Iris pigment epithelial cell (primary cell): ENCODE measurements at regions not wholly inside any gene's neighbourhood (a gene's known extent, or its start where the extent isn't known, plus 50 kb on each side); places are given as distances from the start of the nearest gene placed in this dataset.

ENCODE experiments used
- DNase-seq: peaks from one replicate; pipeline ENCODE4 v3.0.0-alpha.2; 2011; ENCODE audit warnings: low read depth

DNA sequence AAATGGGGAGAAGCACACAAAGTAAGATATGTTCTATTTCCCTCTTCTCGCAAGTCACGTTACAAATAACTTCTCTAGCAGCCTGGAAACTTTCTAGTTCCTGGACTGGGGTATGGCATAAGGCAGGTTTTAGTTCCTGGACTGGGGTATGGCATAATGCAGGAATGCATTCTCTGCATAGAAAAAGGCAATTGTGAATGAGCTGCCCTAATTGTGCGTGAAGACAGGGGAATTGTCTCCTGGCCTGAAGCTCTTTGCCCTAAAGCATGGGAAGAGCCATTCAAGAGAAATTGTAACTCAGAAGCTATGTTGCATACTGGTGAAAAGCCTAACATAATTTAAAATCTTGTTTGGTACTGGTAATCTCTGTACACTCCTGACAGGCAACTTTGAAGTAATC is 54.3 kb upstream of the CBLB start:
- no peak for DNase-seq

DNA sequence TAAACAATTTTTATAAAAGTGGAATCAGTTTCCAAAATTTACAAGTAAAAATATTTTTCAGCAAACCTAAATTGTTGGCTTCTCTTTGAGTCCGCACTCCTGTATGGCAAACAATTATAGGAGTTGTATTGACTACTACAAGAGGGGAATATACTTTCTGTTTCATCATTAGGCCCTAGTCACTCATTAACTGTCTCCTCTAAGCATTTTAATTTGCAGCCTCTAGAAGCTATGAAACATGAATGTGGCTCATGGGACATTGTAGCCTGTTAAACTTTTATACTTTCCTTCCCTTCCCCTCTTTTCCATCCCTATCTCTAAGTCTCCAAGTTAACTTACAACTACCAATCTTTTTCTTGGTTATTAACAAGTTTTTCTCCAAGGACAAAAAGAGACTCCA is 58.9 kb upstream of the CBLB start:
- DNase-seq, result no peak

DNA sequence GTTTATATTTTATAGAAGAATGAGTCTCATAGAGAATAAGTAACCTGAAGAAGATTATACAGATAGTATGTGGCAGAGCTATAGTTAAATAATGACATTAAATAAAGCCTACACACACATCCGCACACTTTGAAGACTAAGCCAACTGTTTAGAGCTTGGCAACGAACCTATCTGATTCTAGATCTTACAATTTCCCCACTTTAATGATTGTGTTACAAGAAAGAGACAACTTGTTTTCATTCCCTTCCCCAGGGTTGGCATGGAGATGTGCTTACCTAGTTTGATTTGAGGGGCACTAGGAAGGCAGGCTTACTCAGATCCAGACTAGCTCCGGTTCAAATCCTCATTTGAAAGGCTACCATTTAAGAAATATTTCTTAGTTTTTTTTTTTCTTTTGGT is 61.9 kb upstream of the CBLB start:
- DNase-seq, result no peak

GRCh38 chr3:105931500-105931899 is 62.7 kb upstream of the CBLB start:
- DNase-seq, result no peak

GRCh38 chr3:105933871-105934270 is 65.1 kb upstream of the CBLB start:
- DNase-seq, result peak; percentile 77

DNA sequence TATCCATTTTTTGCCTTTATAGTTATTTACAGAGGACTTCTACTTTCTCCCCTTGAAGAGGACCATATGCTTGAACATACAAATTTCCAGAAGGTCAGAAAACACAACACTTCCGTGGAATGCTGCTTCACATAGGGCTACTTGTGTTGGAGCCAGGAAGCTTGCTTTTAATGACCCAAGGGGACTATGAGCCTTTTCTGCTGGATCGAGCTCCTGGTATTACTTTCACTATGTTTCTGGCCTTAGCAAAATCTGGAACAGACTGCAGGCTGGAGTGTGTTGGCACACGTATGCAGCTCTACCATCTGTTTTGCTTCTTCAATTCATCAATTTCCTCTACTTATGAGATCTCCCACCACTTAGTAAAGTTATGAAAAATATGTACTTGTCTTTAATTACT is 69.3 kb upstream of the CBLB start:
- peak; percentile 43 for DNase-seq

DNA sequence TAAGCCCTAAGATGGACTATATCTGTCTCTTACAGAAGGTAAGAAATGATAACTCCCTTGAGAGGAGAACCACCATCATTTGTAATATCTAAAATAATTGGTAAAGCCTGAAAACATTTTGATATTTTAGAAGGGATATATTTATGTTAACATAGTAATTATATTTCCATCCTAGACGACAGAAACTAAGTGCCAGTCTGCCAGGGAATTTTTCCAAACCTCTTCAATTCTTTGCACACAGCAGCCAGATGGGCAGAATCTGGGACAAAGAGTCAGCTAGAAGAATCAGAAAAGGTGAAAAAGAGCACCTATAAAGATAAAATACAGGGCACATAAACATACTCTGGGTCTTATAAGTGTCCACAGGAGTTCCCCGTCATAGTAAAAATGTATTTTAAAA is 70.0 kb upstream of the CBLB start:
- DNase-seq, result no peak

DNA sequence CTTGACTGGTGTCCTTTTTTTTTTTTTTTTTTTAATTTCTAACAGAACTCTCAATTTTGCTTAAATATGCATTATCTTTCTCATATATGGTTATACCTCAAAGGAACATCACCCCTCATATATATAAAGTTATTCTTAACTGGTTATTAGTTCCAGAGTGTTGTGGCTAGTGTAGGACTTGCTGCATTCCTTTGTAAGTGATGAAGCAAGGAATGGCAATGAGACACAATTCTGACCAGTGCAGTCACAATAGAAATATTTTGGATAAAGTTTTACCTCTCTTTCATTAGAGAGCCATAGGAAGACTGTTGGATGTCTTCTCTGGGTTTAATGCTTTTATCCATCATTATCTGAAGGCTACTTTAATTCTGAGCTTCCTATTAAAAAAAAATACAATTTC is 75.5 kb upstream of the CBLB start:
- peak; percentile 31 for DNase-seq

DNA sequence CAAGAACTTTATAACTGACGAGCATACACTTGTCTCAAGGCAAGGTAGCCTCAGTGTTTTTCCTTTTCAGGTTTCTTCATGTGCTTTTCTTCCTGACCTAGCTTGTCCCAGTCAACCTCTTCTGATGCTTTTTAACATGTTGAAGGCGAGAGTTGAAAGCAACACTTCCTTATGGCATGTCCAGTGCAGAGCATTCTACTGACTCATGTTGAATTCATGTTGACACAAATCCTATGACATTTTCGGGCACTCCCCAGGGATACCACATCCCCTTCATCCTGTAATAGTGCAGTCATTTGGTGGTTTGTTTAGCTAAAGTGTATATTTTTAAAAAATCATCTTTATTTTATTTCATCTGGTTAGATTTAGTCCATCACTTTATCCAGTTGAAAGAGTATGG is 75.9 kb upstream of the CBLB start:
- DNase-seq, result peak; percentile 77

GRCh38 chr3:105948101-105948500 is 79.3 kb upstream of the CBLB start:
- DNase-seq, result no peak

GRCh38 chr3:105950881-105951600 is 82.2 kb upstream of the CBLB start:
- DNase-seq, result no peak

DNA sequence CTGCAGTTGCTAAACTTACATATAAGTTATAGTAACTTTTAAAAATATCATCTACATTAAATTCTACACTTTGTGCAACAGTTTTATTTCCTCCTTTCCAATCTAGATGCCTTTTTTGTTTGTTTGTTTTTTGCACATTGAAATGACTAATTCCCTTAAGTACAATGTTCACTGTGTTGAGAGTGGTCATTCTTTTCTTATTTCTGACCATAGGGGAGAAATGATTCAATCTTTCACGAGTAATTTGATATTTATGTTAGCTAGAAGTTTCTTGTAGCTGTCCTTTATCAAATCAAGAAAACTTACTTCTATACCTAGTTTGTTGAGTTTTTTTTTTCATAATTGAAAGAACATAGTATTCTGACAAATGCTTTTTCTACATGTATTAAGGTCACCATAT is 85.0 kb upstream of the CBLB start:
- DNase-seq, result no peak

DNA sequence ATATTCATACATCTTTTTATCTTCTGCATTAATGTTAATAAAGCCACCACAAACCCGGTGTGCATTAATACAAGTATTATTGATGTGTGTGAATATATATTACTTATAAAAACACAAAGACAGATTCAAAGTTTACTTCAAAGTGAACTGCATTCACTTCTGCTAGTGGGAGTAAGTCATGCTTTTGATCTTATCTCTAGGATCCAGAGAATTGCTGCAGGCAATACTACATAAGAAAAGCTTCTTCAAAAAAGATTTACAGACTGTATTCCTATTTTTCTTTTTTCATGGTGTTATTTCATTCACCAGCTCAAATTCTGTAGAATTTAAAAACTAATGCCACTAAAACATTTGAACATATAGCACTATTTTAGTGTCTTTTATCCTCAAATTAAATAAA is 87.5 kb upstream of the CBLB start:
- DNase-seq, result no peak

DNA sequence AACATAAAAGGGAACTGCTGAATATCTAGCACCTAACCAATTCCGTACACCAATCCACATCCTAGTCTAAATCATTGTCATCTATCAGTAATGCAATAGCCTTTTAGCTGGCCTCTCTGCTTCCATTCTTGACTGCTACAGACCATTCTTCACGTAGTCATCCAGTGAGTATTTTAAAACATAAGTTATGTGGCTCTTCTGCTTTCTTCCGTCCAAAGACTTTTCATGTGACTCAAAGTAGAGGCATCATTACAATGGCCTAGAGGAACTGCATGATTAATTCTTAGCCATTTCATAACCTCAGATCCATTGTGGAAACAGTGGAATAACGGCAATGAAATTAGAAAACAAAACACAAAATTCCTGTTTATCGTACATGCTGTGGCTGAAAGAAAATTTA is 88.9 kb upstream of the CBLB start:
- DNase-seq, result peak; percentile 80

- no peak for DNase-seq
Observed at GRCh38 chr3:105958237-105959000, 89.6 kb upstream of the CBLB start.

DNA sequence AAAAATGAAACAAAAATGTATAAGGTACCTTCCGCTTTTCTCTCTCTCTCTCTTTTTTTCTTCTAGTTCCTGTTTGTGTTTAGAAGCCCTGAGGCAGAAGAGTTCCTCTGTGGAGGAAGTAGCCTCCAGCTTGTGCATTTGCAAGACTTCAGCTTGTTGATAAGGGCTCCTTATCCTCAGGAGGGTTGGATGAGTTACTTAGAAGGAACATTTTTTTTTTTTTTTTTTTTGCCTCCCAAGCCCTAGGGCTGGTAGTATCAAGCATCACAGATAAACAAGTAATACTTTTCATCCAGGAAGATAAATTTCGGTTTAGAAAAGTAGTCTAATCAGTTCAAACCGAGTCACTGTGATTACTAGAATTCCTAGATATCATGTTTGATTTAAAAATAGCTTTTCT is 91.0 kb upstream of the CBLB start:
- DNase-seq, result peak; percentile 15

GRCh38 chr3:105960381-105960780 is 91.6 kb upstream of the CBLB start:
- DNase-seq, result no peak

GRCh38 chr3:105963161-105963560 is 94.3 kb upstream of the CBLB start:
- no peak for DNase-seq

GRCh38 chr3:105965384-105965783 is 96.6 kb upstream of the CBLB start:
- DNase-seq, result no peak

DNA sequence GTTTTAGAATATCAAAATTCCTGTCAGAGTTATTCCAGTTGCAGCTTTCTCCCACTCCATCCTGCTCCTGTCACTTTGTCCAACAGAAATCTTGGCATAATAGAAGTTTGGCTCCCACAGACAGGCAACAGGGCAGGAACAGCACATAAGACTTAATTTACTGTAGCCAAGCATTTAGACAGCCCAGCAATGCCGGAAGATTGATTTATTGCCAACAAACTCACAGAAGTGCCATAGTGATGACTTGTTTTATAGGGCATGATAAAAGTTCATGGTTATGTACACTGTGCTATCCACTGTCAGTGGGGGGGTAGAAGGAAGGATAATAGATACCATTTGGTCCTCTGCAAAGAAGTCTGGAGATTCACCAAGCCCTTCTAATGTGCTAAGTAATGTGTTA is 98.3 kb upstream of the CBLB start:
- peak; percentile 49 for DNase-seq

GRCh38 chr3:105970283-105970682 is 101.5 kb upstream of the CBLB start:
- peak; percentile 88 for DNase-seq

DNA sequence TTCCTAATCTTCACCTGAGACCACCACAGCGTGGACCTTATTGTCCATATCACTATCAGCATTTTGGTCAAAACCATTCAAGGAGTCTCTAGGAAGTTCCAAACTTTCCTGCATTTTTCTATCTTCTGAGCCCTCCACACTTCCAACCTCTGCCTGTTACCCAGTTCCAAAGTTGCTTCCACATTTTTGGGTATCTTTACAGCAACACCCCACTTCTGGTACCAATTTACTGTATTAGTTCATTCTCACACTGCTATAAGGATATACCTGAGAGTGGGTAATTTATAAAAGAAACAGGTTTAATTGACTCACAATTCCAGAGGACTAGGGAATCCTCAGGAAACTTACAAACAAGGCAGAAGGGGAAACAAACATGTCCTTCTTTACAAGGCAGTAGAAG is 103.3 kb upstream of the CBLB start:
- DNase-seq, result no peak

DNA sequence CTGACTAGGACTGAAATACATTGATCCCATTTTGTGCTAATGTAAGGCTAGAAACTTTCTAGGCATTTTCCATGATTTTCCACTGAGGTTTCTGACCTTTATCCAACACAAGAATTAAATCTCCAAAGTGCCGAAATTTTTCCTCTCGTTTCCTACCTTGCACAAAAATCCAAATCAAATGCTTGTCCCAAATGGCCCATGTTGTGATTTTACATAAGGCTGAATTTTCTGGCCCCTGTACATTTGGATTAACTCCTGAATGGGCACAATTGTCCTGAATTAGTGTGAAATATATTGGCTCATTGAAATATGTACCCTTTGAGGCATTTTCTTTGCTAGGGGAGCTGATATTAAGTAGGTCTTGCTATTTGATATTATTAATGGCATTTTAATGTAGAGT is 105.6 kb upstream of the CBLB start:
- no peak for DNase-seq

DNA sequence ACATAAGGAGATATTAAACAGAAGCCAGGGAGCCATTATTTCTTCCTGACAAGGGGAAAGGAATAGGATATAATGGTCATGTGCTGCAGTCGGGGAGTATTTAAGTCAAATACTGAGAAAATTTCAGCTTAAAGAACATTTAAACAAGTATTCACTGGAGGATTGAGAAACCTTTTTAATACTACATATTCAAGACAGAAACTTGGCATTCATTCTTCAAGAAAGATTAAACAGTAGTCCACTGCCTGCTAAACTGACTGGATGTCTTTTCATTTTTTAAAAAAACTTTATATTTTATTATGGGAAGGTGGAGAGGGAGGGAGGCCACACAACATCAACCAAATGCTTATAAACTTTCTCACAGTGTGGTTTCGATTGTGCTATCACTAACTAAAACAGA is 107.4 kb upstream of the CBLB start:
- DNase-seq, result peak; percentile 29
